ENCODE measurements at regions not wholly inside any gene's neighbourhood (a gene's known extent, or its start where the extent isn't known, plus 50 kb on each side); places are given as distances from the start of the nearest gene placed in this dataset.
A peak's percentile ranks its signal among the peaks of the same experiment; 100 is the strongest.

GRCh38 chr20:51153867-51154707 lies 131.2 kb upstream of the KCNG1 start:
- H3K27ac ChIP-seq: no peak overlapping the region
- H3K4me1 ChIP-seq: no peaks in the 10 kb centered on the region
- H3K9ac ChIP-seq: no peak overlapping the region
- H2AFZ ChIP-seq: no peak overlapping the region
- no peaks in the 10 kb centered on the region for H3K36me3 ChIP-seq (ENCODE audit: control insufficient read depth, insufficient read depth, low read length)
- no peak overlapping the region for H3K4me3 ChIP-seq (ENCODE audit: low read depth, low read length)
- H3K4me2 ChIP-seq (ENCODE audit: low read length): no peak overlapping the region
- H3K27me3 ChIP-seq (ENCODE audit: control insufficient read depth, insufficient read depth, low read length): no peaks in the 10 kb centered on the region
- H3K9me3 ChIP-seq (ENCODE audit: control insufficient read depth, low read length): no peaks in the 10 kb centered on the region
- TF ChIP-seq CTCF (IDR thresholded peaks at IDR 0.05): no peak
- H3K79me2 ChIP-seq: no peaks in the 10 kb centered on the region

GRCh38 chr20:51148941-51149340 lies 126.0 kb upstream of the KCNG1 start:
- Histone ChIP-seq H3K9ac (no peak overlapping the region), H3K36me3 (ENCODE audit: control insufficient read depth, insufficient read depth, low read length) (no peaks in the 10 kb centered on the region), H3K27me3 (ENCODE audit: control insufficient read depth, insufficient read depth, low read length) (no peaks in the 10 kb centered on the region), H3K4me3 (ENCODE audit: low read depth, low read length) (no peak overlapping the region), H3K79me2 (no peaks in the 10 kb centered on the region), H3K4me1 (no peaks in the 10 kb centered on the region), H2AFZ (no peak overlapping the region), H3K4me2 (ENCODE audit: low read length) (no peak overlapping the region), H3K27ac (no peak overlapping the region), H3K9me3 (ENCODE audit: control insufficient read depth, low read length) (no peaks in the 10 kb centered on the region)
- no peak for TF ChIP-seq CTCF (IDR thresholded peaks at IDR 0.05)

DNA sequence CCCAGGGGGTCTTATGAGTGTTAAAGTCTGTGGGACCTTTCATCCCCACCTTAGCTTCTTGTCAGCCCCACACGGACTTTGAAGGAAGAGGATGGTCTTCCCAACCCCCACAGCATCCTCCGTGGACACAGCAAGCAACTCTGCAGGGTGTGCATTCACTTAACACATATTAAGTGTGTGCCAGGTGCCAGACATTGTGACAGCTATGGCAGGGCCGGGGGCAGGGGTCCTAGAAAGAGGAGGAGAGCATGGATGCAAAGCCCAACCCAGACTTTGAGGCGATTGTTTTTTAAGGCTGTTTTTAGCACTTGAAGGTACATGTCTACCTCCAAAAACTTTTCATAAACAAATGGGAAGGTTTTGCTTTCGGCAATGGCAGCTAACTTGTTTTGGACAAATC lies 121.6 kb upstream of the KCNG1 start:
- no peak overlapping the region for H3K9ac ChIP-seq
- no peaks in the 10 kb centered on the region for H3K36me3 ChIP-seq (ENCODE audit: control insufficient read depth, insufficient read depth, low read length)
- H3K79me2 ChIP-seq: no peaks in the 10 kb centered on the region

DNA sequence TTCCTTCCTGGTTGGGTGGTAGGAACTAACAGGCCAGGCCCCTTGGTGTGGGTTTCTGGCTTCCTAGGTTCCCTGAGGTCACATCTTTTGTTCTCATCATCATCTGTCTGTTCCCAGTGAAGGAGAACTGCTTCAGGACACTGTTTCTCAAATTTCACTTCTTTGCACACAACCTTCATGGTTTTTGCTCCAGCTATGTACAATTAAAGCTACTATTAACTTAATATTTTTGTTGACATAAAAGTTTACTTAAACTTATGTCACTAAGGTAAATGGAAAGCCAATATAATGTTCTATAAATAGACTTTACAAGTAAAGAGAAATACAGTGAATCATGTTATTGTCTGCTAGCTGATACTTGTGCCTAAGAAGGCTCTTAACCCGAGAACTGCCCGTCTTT lies 120.7 kb upstream of the KCNG1 start:
- Histone ChIP-seq H3K9me3 (ENCODE audit: control insufficient read depth, low read length) (no peaks in the 10 kb centered on the region), H3K4me3 (ENCODE audit: low read depth, low read length) (no peak overlapping the region), H3K9ac (no peak overlapping the region), H3K4me2 (ENCODE audit: low read length) (peak overlapping the region; percentile 46), H3K4me1 (no peaks in the 10 kb centered on the region), H3K36me3 (ENCODE audit: control insufficient read depth, insufficient read depth, low read length) (no peaks in the 10 kb centered on the region), H3K27ac (no peak overlapping the region), H3K79me2 (no peaks in the 10 kb centered on the region), H2AFZ (peak overlapping the region; percentile 31), H3K27me3 (ENCODE audit: control insufficient read depth, insufficient read depth, low read length) (no peaks in the 10 kb centered on the region)
- TF ChIP-seq CTCF (IDR thresholded peaks at IDR 0.05): no peak

More for the DNA sequence above, 121.6 kb upstream of the KCNG1 start:
- H3K4me3 ChIP-seq (ENCODE audit: low read depth, low read length): no peak overlapping the region
- H3K27ac ChIP-seq: no peak overlapping the region
- no peaks in the 10 kb centered on the region for H3K9me3 ChIP-seq (ENCODE audit: control insufficient read depth, low read length)
- H3K27me3 ChIP-seq (ENCODE audit: control insufficient read depth, insufficient read depth, low read length): no peaks in the 10 kb centered on the region
- H3K4me2 ChIP-seq (ENCODE audit: low read length): no peak overlapping the region
- H3K4me1 ChIP-seq: no peaks in the 10 kb centered on the region
- H2AFZ ChIP-seq: no peak overlapping the region
- TF ChIP-seq CTCF (IDR thresholded peaks at IDR 0.05): no peak

GRCh38 chr20:51142448-51142847 lies 119.5 kb upstream of the KCNG1 start:
- no peak overlapping the region for H3K4me3 ChIP-seq (ENCODE audit: low read depth, low read length)
- no peaks in the 10 kb centered on the region for H3K9me3 ChIP-seq (ENCODE audit: control insufficient read depth, low read length)
- H2AFZ ChIP-seq: no peak overlapping the region
- H3K27ac ChIP-seq: no peak overlapping the region
- peak overlapping the region; percentile 34 for H3K4me2 ChIP-seq (ENCODE audit: low read length)
- no peaks in the 10 kb centered on the region for H3K4me1 ChIP-seq
- TF ChIP-seq CTCF (IDR thresholded peaks at IDR 0.05): no peak
- H3K36me3 ChIP-seq (ENCODE audit: control insufficient read depth, insufficient read depth, low read length): no peaks in the 10 kb centered on the region
- no peak overlapping the region for H3K9ac ChIP-seq
- H3K79me2 ChIP-seq: no peaks in the 10 kb centered on the region
- H3K27me3 ChIP-seq (ENCODE audit: control insufficient read depth, insufficient read depth, low read length): no peaks in the 10 kb centered on the region

All from parathyroid adenoma (tissue), 2 donors.